NCI-H2227 treated with DMSO at 0.1 percent for 48 hours (cell line): ENCODE measurements at regions not wholly inside any gene's neighbourhood (a gene's known extent, or its start where the extent isn't known, plus 50 kb on each side); places are given as distances from the start of the nearest gene placed in this dataset.
"Not testable (repeated sequence)": the region's sequence is repeated elsewhere in the genome, so short reads cannot be mapped to it uniquely, and the experiment has no call there.

Experiments used
- DNase-seq: peaks from one replicate; lab custom pipeline; 2025; lab: John Stamatoyannopoulos, UW

DNA sequence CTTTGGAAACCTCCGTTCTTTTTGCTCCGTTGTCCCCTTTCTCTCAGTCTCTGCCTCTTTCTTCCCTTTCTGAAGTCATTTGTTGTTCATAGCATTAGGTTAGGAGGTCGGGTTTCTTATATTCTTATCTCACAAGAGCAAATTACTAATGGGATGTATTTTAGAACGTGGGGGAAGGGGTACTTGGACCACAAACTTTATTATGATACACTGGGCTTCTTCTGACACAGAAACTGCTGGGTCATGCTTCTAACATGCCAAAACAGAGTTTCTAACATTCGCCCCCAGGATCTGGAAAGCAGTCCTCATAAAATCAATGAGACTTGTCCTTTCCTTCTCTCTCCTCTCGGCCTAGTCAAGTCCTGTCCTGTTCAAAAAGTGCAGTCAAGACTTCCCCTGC is 334.4 kb downstream of the GADD45G start:
- DNase-seq = no peak

DNA sequence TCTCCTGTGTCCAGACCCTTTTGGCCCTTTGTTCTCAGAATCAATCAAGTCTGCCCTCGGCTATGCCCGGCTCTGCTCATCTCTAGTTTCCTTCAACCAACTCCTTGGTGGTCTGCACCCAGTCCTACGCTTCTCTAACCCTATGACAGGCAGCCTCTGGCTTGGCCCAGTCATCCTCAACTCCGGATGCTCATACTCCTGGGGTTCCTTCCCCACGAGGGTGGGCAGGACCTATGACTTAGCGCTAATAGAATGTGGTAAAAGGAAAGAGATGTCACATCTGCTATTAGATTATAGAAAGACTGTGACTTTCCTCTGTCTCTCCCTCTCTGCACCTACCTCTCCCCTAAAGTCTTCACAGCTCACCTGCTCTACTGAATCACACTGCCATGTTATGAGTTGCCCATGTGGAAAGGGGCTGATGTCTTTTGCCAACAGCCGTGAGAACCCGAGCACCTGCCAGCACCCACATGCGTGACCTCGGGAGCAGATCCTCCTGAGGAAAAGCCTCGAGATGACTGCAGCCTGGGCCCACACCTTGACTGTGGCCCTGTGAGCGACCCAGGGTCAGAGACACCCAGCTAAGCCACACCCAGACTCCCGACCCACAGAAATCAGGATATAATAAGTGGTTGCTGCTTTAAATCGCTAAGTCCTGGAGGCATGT is 334.9 kb downstream of the GADD45G start:
- no peak for DNase-seq

DNA sequence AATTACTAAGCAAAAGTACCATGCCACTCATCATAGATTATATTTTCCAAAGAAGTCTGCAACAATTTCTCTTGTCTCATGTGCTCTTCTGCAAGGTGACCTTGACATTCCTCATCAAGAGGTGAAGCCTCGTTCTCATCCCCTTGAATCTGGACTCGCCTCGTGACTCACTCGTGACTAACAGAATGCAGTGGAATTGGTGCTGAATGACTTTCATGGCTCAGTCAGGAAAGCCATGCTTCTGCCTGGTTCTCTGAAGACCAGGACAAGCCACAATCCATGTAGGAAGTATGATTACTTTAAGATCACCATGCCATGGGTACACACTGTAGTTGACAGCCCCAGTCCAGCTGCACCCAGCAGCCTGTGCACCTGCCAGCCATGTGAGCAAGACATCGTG is 335.8 kb downstream of the GADD45G start:
- no peak for DNase-seq

DNA sequence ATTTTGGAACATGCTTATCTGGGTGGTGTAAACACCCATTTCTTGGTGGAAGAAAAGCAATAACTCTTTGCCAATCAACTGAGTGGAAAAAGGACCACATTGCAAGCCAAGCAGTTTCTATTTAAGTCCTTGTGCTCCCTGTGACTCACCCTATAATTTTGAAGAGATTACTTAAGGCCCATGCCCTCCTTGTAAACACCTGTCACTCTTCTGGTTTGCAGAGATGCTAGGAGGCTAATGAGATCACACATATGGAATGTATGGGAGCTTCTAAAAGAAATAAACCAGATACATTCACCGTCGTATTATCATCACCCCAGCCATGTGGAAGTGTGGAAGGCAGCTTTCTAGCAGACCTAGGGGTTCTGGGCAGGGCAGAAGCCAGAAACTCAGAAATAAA is 337.1 kb downstream of the GADD45G start:
- peak; percentile 67 for DNase-seq

DNA sequence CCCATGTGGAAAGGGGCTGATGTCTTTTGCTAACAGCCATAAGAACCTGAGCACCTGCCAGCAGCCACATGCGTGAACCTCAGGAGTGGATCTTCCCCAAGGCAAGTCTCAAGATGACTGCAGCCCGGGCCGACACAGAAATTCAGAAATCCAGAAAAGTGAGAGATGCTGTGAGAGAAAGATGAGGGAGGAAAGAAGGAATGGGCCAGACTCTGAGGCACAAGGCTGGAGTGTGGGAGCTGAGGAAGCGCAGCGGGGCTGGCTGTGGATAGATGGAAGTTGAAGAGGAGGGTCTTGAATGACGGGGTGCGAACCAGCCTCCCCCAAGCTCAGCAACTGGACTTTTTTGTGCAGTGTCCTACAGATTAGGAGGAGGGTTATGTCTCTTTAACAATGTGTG is 337.8 kb downstream of the GADD45G start:
- DNase-seq = no peak

DNA sequence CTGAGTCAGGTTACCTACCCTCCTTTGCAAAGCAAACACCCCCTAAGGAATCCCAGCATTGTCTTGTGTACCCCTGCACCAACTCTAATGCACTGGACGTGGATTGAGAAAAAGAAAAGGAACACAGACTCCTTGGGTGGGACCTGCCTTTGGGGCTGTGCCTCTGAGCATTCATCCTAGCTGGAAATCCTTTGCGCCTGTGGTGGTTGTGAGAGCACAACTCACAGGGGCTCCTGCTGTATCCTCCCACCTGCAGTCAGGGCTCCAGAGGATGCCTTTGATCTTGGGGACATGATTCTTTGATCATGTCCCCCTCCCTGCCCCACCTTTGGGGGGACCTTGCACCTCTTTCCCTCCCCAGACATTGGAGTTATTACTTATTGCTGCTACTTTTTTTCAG is 338.5 kb downstream of the GADD45G start:
- DNase-seq = no peak

DNA sequence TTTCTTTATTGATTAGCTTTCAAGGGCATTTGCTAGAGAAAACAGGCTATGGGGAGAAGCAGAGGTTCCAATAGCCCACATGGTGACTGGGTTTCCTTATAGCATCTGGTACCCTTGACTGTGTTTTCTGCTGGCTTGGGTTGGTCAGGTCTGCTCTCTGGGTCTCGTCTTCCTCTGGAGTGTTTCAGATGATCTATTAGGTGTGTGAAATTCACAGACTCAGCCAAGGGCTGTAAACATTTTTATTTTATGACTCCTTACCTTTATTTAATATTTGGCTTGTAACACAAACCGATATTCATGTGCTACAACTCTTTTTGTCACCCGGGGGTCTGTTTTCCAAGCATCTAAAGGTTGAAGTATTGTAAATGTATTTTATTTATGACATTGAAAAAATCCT is 338.9 kb downstream of the GADD45G start:
- DNase-seq = no peak

DNA sequence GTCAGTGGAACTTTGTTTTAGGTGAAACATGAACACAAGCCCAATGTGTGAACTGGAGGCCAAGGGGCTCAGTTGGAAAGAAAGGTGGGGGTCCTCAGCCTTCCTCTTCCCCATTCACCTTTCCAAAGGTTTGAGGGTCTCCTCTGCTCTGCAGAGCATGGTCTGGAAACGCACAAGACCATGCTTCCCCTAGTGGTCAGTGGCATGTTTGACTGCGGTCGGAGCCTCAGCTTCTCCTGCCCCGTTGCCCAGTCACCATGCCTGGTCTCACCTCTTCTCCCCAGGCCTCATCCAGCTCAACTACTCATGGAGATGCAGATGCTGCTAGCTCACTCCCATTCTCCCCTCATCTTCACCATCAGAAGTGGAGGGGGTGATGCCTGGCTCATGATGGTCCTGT is 340.3 kb downstream of the GADD45G start:
- no peak for DNase-seq

DNA sequence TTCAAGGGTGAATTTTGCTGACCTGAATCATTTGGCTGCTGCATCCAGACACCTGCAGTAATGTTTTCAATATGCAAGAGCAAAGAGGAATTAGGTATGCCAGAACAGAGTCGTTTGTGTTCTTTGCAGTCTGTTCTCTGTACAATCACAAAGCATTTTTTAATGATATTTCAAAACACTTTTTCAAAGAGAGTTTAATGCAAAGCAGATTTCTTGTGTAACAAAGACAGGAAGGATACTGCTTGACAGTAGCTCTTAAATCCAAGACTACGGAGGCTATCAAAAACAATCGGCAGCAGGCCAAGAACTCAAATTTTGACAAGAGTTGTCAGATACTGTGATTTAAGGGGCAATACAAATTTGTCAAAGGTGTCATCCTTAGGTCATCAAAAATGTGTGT is 341.9 kb downstream of the GADD45G start:
- no peak for DNase-seq

DNA sequence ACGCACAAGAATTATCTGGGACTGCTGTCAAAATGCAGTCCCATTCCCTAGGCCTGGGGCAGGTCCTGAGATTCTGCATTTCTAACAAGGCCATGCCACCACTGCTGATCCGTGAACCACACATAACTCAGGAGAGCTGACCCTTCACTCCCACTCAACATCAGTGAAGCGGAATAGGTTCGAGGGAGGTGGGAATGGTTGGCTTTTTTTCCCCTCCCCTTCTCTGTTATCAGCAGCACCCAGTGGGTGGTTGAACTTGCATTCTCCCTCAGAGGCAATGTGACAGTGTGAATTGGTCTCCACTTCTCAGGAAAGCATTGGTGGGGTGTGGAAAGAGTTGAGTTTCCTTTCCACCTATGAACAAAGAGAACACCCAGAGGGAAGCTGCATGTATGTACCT is 344.3 kb downstream of the GADD45G start:
- no peak for DNase-seq

DNA sequence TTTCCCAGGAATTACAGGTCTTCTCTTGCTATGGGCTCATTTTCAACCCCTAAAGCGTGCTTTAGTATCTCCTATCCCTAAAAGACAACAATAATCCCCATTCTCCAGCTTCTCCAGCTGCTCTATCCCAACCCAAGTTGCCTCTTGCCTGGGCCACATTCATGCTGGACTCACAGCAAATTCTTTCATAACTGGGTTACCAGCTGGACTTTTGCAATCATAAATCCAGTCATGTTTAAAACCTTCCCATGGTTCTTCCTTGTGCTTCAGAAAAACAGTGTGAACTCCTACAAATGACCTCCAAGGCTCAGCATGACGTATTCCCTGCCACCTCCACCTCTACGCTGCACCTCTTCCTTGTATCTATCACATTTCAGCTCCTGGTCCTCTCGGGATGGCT is 346.9 kb downstream of the GADD45G start:
- DNase-seq = no peak

DNA sequence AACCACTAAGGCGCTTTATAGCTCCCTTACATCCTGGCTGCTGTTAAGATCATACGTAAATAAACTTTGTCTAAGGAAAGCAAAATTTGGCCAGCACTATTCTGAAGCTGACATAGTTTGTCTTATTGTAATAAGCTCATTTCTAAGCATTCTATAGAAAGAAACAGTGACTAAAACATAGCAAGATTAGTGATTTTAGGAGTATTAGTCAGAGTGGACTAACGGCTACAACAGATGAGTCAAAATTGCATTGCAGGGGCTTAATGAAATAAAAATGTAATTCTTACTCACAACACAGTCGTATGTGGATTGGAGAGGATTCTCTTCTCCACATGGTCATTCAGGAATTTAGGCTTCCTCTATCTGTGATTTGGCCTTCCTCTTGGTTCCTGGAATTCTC is 347.6 kb downstream of the GADD45G start:
- DNase-seq = no peak

DNA sequence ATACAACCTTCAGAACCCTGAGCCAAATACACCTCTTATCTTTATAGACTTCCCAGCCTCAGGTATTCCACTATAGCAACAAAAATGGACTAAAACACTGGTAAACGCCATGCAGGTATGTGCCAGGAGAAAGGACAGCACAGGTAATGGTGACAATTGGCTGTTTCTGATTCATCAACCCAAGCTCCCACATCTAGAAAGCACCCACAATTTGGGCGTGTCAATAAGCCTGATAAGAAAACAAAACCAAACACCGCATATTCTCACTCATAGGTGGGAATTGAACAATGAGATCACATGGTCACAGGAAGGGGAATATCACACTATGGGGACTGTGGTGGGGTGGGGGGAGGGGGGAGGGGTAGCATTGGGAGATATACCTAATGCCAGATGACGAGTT is 348.5 kb downstream of the GADD45G start:
- not testable (repeated sequence) for DNase-seq

DNA sequence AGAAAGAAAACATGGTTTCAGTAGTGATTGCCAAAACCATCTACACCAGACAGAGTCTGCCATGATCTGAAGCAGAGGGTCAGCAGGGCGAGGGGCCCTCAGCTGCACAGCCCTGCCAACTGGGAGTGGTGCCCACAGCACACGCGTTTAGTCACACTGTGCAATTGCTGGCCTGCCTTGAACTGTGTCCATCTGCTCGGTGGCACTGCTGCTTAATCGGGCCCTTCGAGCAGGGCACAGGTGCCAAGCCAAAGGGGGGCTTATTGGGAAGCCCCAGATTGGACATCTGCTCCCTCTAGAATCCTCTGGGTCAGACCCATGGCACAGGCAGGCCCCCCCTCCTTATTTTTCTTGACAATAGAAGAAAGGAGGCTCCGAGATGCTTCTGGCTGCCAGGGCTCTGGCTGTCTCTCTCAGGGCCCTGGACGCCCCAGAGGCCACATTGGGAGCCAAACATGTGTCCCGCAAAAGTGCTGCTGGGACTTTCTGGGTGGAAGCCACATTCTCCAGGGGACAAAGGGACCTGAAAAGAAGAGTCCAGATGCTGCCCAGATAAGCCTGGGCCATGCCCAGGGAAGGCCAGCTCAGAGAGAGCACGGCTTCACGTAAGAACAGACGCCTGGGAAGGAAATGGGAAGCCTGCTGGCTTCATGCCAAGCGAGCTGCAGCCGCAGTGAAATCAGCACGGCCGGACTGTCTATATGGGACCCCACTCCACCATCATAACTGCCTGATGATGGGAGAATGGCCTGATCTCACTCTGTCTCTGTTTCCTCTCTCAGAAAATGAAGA is 349.2 kb downstream of the GADD45G start:
- DNase-seq = no peak

DNA sequence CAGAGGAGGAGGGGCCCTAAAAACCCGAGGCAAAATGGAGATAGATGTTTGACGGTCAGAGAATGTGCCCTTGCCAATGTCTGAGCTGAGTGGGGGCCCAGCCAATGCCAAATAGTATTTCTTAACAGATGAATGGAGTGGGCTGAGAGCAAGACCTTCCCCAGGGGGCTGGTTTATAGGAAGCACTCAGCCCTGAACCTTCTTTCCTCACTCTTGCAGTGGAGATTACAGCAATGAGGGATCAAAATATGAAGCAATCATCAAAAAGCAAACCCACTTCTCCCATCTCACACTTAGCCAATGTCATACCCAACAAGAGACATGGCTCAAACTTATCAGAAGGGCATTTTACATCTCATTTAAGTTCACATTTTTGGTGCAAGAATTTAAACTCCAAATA is 350.3 kb downstream of the GADD45G start:
- no peak for DNase-seq

DNA sequence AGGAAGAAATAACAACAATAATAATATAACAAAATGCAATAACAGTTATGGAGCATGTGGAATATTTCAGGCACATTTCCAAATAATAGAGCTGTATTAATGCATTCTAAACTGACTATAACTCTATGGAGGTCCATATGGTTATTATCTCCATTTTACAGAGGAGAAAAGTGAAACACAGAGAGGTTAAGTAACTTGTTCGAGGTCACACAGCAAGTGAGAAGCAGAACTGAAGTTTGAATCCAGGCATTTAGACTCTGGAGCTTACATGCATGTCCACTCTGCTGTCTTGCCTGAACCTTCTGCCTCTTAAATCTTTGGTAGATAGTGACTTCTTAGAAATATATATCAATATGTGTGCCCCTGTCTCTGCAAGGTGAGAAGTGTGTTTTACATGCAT is 350.8 kb downstream of the GADD45G start:
- DNase-seq = no peak

DNA sequence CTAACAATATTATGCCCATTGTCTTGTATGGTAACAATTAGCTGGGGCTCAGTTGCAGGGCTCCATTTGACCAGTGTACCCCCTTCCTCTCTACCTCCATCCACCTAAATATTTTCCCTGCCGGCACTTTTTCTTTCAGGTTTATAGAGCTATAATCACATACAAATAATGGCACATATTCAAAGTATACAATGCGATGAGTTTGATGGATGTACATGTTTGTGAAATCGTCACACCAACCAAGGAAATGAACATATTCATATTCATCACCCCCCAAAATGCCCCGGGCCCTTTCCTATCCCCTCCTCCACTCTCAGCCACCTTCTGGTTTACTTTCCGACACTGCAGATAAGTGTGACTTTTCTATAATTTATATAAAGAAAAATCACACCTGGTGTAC is 351.5 kb downstream of the GADD45G start:
- DNase-seq = no peak

DNA sequence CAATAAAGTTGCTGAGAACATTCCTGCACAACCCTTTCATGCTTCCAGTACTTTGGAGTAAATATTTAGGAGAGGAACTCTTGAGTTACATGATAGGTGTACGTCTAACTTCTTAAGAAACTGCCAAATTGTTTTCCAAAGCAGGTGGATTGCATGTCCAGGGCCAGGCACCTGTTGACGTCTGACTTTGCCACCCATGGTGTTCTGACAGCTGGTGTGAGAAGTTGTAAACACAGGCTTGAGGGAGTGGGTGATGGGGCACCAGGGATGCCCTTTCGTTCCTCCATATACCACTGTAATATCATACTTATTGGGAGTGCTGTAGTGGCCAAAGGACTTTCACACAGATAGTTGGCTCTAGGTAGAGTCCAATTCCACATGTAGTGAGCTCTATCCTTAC is 352.1 kb downstream of the GADD45G start:
- no peak for DNase-seq

DNA sequence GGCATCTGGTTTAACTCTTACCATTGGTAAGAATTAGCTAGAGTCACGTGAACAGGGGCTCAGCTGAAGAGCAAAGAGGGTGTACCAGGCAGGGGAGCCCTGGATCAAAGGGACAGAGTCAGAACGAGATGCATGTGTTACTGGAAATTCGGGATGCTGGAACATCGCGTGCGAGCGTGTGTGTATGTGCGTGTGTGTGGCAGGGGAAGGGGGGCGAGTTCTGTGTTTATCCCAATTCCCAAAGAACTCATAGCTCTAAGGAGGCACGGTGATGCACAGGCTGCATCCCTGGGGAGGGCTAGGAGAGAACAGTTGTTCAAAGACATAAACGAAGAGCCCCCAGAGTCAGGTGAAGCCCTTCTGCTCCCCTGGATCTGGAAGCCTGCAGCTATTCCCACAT is 353.3 kb downstream of the GADD45G start:
- DNase-seq = no peak

DNA sequence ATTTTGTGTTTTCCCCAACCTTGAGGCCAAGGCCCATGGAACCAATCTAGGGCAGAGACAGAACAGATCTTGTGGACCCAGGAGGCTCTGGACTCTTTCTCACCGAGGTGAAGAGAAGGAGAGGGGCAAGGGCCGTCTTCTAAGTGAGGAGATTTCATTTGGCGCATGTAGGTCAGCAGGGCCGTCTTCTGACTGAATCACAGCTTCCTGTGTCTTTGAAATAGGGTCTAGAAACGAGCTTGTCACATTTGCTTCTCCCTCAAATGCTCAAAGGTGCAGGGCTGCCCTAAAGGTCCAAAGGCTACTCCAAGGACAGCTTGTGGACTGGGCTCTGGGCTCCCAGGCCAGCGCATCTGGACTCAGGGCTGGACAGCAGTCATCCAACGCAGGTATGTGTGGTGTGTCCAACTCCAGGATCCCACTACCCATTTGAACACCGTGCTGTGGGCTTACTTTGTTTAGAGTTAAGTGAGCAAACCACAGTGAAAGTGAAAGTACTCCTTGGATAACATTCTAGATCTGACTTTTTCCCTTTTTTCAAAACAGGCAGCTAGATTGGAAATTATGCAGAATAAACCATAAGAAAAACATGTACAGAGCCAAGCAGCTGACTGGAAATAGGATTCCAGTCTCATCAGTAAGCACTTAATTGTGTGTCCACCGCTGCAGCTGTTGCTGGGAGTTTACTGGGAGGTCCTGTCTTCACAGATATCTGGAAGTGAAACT is 357.0 kb downstream of the GADD45G start:
- no peak for DNase-seq

DNA sequence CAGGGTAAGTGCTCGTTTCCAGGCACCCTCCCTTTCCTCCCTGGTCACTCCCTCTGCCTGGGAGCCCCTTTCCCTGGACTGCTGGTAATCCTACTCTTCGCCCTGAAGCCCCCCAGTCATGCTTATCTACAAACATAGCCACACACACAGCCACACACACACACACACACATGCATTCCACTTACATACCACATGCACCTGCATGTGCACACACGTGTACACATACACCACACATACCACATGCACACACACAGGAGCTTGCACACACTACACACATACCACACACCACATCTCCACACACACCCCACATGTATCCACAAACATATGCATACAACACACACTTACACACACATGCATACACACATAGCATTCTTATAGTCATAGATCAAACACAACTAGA is 358.5 kb downstream of the GADD45G start:
- DNase-seq = no peak

DNA sequence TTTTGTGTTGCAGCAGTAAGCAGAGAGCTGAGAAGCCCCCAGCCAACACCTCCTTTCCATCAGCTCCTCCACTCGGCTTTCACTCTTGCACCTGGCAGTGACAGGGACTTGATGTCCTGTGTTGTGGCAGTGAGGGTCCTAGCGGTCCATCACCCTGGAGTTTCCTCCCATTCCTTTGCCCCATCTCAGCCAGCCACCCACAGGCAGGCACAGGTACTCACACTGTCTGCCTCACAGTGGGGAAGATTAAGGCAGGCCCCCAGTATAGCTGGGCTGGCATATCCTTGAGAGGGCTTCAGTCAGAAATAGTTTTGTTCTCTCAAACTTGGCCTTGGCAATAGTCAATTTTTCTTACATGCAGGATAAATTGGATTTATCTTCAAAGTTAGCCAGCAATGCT is 362.7 kb downstream of the GADD45G start:
- no peak for DNase-seq

DNA sequence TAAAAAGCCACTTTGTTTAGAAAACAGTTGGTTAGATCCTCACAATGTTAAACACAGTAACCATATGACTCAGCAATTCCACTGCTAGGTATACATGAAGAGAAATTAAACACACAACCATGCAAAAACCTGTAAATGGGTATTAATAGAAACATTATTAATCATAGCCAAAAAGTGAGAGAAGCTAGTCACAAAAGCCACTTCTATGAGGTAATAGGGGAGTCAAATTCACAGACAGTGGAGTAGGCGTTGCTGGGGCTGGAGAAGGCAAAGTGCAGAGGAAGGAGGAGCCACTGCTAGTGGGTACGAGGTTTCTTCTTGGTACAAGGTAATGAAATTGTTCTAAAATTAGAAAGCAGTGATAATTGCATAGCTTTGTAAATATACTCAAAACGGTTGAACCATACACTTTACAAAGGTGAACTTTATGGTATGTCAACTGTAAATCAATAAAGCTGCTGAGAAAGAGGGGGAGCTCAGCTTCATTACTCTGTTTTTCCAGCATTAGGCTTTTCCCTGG is 364.4 kb downstream of the GADD45G start:
- DNase-seq = no peak
